ENCODE measurements at regions not wholly inside any gene's neighbourhood (a gene's known extent, or its start where the extent isn't known, plus 50 kb on each side); places are given as distances from the start of the nearest gene placed in this dataset.
"Not testable (repeated sequence)": the region's sequence is repeated elsewhere in the genome, so short reads cannot be mapped to it uniquely, and the experiment has no call there.

GRCh38 chr4:18751083-18751482 lies 729.5 kb upstream of the LCORL start:
- no peak for DNase-seq (ENCODE audit: low spot score)

DNA sequence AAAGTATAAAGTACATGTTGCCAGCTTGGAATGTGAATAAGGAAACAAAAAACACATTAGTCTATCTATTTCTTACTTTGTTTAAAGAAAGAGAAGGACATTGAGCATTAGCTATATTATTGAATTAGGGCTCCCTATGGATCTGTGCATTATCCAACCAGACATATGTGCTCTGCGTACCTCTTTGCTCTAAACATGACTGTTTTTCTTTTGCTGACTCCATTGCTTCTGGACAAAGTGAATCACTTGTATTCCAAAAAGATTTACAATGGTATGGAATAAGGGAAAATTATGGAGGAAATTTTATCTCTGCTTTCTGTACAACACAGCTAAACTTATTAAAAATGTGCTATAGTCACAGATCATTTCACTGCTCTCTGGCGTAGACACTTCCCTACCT lies 727.8 kb upstream of the LCORL start:
- no peak for DNase-seq (ENCODE audit: low spot score)

- no peak for DNase-seq (ENCODE audit: low spot score)
Observed at GRCh38 chr4:18736551-18736950, 715.0 kb upstream of the LCORL start.

GRCh38 chr4:18735740-18736268 lies 714.2 kb upstream of the LCORL start:
- no peak for DNase-seq (ENCODE audit: low spot score)

DNA sequence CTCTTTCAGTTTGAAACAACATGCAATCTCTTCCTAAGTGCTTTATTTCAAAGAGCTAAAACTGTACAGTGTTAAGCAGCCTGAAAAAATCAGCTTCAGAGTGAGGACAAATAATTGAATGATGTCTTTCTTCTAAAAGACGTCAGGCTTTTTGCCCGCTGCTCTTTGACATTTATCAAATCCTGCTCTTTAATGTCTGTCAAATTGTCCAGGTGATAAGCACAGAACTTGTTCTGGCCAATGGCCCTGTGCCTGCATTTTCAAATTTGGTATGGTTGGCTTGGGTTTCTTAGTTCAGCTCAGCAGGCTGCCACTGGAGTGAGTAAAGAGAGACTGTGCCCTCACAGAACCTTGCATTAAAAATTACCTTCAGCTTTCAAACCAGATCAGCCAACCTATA lies 712.9 kb upstream of the LCORL start:
- DNase-seq (ENCODE audit: low spot score), result no peak

- DNase-seq (ENCODE audit: low spot score), result no peak
Observed at GRCh38 chr4:18733961-18734360, 712.4 kb upstream of the LCORL start.

DNA sequence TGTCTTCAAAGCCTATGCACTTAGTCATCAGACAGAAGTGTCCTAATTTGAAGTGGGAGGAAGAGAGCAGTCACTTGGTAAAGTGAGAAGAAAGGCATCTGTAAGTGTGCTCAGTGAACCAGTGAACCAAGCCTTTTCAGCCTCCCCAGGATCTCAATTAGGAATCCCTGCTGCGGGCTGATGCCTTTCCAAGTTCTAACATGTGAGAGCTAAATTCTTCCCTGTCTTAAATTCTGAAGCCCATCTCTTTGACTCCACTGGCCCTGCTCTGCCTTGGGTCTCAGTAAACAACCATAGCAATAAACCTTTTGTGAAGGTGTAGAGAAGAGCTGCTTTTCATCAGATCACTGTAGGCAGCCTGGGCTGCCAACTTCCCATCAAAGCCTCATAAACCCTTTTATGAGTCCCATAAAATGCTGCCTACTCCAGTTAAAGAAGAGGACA lies 701.2 kb upstream of the LCORL start:
- no peak for DNase-seq (ENCODE audit: low spot score)

GRCh38 chr4:18698119-18698883 lies 676.7 kb upstream of the LCORL start:
- no peak for DNase-seq (ENCODE audit: low spot score)

DNA sequence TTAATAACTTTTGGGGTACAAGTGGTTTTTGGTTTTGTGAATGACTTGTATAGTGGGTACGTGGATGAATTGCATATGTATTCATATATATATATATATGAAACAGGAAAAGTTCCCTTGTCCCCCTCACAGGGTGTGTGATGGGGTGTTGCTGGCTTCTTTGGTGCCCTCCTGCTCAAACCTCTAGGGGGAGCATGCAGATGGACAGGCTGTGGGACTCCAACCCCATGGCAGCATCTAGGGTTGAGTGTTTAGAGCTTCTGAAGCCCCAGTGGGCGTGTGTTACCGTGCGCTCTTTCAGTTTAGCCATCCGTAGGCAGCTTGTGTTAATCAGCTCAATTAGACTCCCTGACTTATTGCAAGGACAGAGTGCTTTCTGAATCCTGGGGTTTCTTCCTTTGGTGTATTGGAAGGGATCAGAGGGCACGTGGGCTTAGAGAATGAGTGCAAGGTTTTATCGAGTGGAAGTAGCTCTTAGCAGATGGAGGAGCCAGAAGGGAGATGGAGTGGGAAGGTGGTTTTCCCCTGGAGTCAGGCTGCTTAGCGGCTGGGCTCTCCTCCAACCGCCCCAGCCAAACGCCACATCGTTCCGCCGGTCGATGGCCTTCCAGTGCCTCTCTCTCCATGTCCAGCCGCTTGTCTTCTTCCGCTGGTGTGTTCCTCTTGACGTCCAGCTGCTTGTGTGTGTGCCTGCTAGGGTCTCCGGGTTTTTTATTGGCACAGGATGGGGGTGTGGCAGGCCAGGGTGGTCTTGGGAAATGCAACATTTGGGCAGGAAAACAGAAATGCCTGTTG lies 674.4 kb upstream of the LCORL start:
- DNase-seq (ENCODE audit: low spot score), result no peak

- no peak for DNase-seq (ENCODE audit: low spot score)
Observed at GRCh38 chr4:18691431-18692200, 670.1 kb upstream of the LCORL start.

DNA sequence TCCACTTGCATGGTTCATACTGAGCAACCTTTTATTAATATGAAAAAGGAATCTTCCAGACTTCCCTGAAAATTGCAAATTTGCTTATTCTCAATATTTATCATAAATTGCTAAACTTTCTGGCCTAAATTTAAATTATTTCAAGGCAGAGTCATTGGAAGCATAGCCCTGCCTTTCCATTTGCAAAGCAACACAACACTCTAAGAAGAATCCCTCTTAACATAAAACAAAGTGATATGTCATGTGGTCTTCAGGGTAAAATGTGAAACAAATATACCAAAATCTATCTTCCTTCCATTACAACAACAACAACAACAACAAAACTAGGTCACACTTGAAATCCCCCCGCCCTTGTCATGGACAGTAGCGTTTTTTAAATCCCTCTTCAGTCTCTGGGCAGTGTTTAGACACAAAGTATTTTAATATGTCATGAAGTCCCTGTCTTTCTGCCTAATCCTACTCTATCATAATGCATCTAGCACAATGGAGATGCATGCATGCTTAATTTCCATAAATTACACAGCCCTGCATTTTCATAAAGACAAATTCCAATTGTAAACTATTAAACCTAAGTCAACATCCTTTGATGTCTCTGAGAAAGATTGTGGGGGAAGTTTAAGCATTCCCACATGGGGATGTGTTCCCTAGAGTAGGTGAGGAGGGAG lies 668.9 kb upstream of the LCORL start:
- no peak for DNase-seq (ENCODE audit: low spot score)

DNA sequence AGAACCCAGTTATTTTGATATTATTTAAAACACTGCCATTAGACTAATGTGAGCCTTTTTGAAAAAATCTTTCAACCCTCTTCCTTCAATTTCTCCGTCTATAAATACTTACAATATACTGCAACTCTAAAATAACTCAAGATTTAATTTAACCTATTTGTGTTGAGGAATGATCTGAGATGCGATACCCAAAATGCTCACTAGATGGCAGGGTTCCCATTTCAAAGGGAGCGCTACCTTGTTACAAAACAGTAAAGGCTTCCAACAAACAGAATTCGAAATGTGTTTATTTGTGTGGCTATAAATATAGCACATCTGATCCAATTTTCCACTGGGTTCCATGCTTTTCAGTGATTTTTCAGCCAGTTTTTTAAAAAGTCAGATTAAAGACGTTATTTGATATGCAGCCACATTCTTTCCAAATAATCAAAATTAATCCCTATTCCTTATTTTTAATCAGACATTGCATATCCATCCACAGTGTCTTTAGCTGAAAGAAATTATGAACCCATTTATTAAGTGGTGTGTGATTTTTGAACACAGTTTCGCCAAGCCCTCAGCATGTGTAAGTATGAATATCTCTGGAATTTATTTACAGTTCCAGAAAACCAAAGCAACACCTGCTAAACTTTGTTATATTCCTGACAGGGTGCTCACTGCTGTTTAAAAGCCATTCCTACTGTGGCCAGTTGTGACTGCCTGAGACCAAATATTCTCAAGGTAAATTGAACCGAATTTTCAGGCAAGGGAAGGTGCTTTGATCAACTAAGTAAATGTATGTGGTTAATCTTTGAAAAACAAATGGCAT lies 668.0 kb upstream of the LCORL start:
- DNase-seq (ENCODE audit: low spot score), result peak; percentile 58

DNA sequence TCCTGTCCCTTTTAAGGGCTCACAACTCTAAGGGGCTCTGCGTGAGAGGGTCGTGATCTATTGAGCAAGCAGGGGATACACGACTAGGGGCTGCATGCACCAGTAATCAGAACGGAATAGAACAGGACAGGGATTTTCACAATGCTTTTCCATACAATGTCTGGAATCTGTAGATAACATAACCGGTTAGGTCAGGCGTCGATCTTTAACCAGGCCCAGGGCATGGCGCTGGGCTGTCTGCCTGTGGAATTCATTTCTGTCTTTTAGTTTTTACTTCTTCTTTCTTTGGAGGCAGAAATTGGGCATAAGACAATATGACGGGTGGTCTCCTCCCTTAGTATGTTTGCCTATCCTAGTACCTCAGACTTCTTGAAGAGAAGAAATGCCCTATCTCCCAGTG lies 666.8 kb upstream of the LCORL start:
- not testable (repeated sequence) for DNase-seq (ENCODE audit: low spot score)

- DNase-seq (ENCODE audit: low spot score), result no peak
Observed at GRCh38 chr4:18686338-18687037, 664.9 kb upstream of the LCORL start.

GRCh38 chr4:18684932-18685331 lies 663.4 kb upstream of the LCORL start:
- DNase-seq (ENCODE audit: low spot score), result no peak

GRCh38 chr4:18676526-18676915 lies 655.0 kb upstream of the LCORL start:
- DNase-seq (ENCODE audit: low spot score), result no peak

GRCh38 chr4:18675586-18676525 lies 654.3 kb upstream of the LCORL start:
- peak; percentile 19 for DNase-seq (ENCODE audit: low spot score)

- no peak for DNase-seq (ENCODE audit: low spot score)
Observed at GRCh38 chr4:18670034-18670433, 648.5 kb upstream of the LCORL start.

GRCh38 chr4:18669390-18669789 lies 647.8 kb upstream of the LCORL start:
- DNase-seq (ENCODE audit: low spot score), result no peak
